GM12878 (cell line): ENCODE measurements at regions not wholly inside any gene's neighbourhood (a gene's known extent, or its start where the extent isn't known, plus 50 kb on each side); places are given as distances from the start of the nearest gene placed in this dataset.

Experiments used
- ATAC-seq: fragments of 200-7000 bp; cut with Tn5 transposase; 3 replicates; pipeline ENCODE4 v1.9.1; 2020; ENCODE audit warnings: mild to moderate bottlenecking, moderate library complexity
- BruUV-seq: library from RNA; stranded (reverse); fragments of 400-500 nt; replicated peaks from 2 replicates; lab custom pipeline; 2021; lab: Mats Ljungman, UMichigan
- CTCF ChIA-PET: fragments of 300-600 bp; sonication (Branson Sonifier 250); formaldehyde crosslinking; extraction: SDS; loops from one replicate; lab custom pipeline; 2021; ENCODE audit warnings: inconsistent platforms; lab: Yijun Ruan, JAX
- POLR2A ChIA-PET: fragments of 350-600 bp; formaldehyde crosslinking; extraction: SDS; loops from one replicate; lab custom pipeline; 2021; ENCODE audit warnings: inconsistent platforms; lab: Charles Lee
- RAD21 ChIA-PET: fragments of 300-600 bp; sonication (Branson Sonifier 250); formaldehyde crosslinking; loops from one replicate; lab custom pipeline; 2023; ENCODE audit warnings: antibody characterized with exemption; ENCODE audit not compliant: unreplicated experiment; lab: Charles Lee
- SMC1A ChIA-PET: fragments of 300-600 bp; sonication (Branson Sonifier 250); formaldehyde crosslinking; loops from one replicate; lab custom pipeline; 2023; ENCODE audit not compliant: unreplicated experiment, uncharacterized antibody; lab: Charles Lee
- DNase-seq: peaks from one replicate; pipeline ENCODE4 v3.0.0-alpha.2; 2011; ENCODE audit warnings: low read depth, low spot score
- FAIRE-seq: peaks from 3 replicates; lab custom pipeline; 2011; peaks lifted over from hg19 to GRCh38; lab: Jason Lieb, UNC
- H2AFZ ChIP-seq: 2 replicates; pipeline ENCODE4 v1.6.0; 2011; ENCODE audit warnings: low read depth, low read length, control low read depth; ENCODE audit not compliant: control insufficient read depth
- H3K27ac ChIP-seq: 2 replicates; pipeline ENCODE4 v1.5.1; 2011; ENCODE audit warnings: control low read depth; ENCODE audit not compliant: control insufficient read depth, insufficient read depth
- H3K27me3 ChIP-seq, 2 experiments: replicated peaks in 1 of 2; 2 replicates each; pipeline versions ENCODE4 v1.6.0 to v1.6.1; 2011; ENCODE audit warnings: low read length in 1 of 2; ENCODE audit not compliant: control insufficient read depth in 2 of 2, insufficient read depth in 2 of 2
- H3K36me3 ChIP-seq, 2 experiments: 2 replicates each; pipeline ENCODE4 v1.5.1; 2011; ENCODE audit warnings: low read length in 1 of 2; ENCODE audit not compliant: control insufficient read depth in 2 of 2, insufficient read depth in 2 of 2
- H3K4me1 ChIP-seq: 2 replicates; pipeline ENCODE4 v1.6.1; 2011; ENCODE audit warnings: mild to moderate bottlenecking, low read length, moderate library complexity, mixed read lengths; ENCODE audit not compliant: control insufficient read depth, insufficient read depth
- H3K4me2 ChIP-seq: 2 replicates; pipeline ENCODE4 v1.6.0; 2011; ENCODE audit warnings: control low read depth; ENCODE audit not compliant: control insufficient read depth, insufficient read depth
- H3K4me3 ChIP-seq: fragments of 200-600 bp; sonication (generic); 2 replicates; pipeline ENCODE4 v1.5.1; 2016
- H3K79me2 ChIP-seq: 2 replicates; pipeline ENCODE4 v1.6.0; 2011; ENCODE audit warnings: low read length; ENCODE audit not compliant: control insufficient read depth, insufficient read depth
- H3K9ac ChIP-seq: 2 replicates; pipeline ENCODE4 v1.8.0; 2011; ENCODE audit warnings: low read length, control low read depth, mixed read lengths; ENCODE audit not compliant: control insufficient read depth, insufficient read depth
- H3K9me3 ChIP-seq: replicated peaks from 3 replicates; pipeline ENCODE4 v1.5.1; 2011; ENCODE audit warnings: mild to moderate bottlenecking, low read length; ENCODE audit not compliant: control insufficient read depth, insufficient read depth
- H4K20me1 ChIP-seq: 2 replicates; pipeline ENCODE4 v1.6.0; 2011; ENCODE audit not compliant: control insufficient read depth, insufficient read depth
- ASH2L ChIP-seq: fragments of 300-600, 200-600 bp; sonication (generic); IDR thresholded peaks from 2 replicates; pipeline ENCODE4 v1.6.1; 2017; ENCODE audit warnings: low read depth, mild to moderate bottlenecking, borderline replicate concordance
- CBX5 ChIP-seq: sonication (generic); IDR thresholded peaks from 2 replicates; pipeline ENCODE4 v1.6.1; 2016; ENCODE audit warnings: low read depth, moderate library complexity, mild to moderate bottlenecking, inconsistent platforms
- EP300 ChIP-seq, 2 experiments: fragments of 150-350 bp in 1 of 2; IDR thresholded peaks; 2 replicates each; pipeline ENCODE4 v1.6.1; 2011 to 2012; ENCODE audit warnings: low read depth in 2 of 2, low read length in 2 of 2, borderline replicate concordance in 1 of 2, improper control_type of control experiment in 1 of 2, inconsistent platforms in 1 of 2; ENCODE audit not compliant: control insufficient read depth in 1 of 2
- ESRRA ChIP-seq: IDR thresholded peaks from 2 replicates; pipeline ENCODE4 v1.6.1; 2012; ENCODE audit warnings: mild to moderate bottlenecking, low read length, improper control_type of control experiment
- FOXK2 ChIP-seq: fragments of 450-650 bp; IDR thresholded peaks from 2 replicates; pipeline ENCODE4 v1.6.1; 2017; ENCODE audit warnings: mild to moderate bottlenecking, moderate library complexity
- FOXM1 ChIP-seq: IDR thresholded peaks from 2 replicates; pipeline ENCODE4 v1.6.1; 2012; ENCODE audit warnings: low read depth, mild to moderate bottlenecking, inconsistent platforms, low read length, moderate library complexity
- GATAD2B ChIP-seq: fragments of 450-650 bp; conservative IDR thresholded peaks from 2 replicates; pipeline ENCODE4 v1.6.1; 2017; ENCODE audit warnings: low read depth, mild to moderate bottlenecking, moderate library complexity
- HDGF ChIP-seq: fragments of 450-650 bp; IDR thresholded peaks from 2 replicates; pipeline ENCODE4 v1.6.1; 2016; ENCODE audit warnings: antibody characterized with exemption
- IKZF2 ChIP-seq, 2 experiments: fragments of 450-650 bp; IDR thresholded peaks; 2 replicates each; pipeline ENCODE4 v1.6.1; 2017; ENCODE audit warnings: mild to moderate bottlenecking in 2 of 2, moderate library complexity in 2 of 2
- JUNB ChIP-seq: IDR thresholded peaks from 2 replicates; pipeline ENCODE4 v1.6.1; 2016; ENCODE audit warnings: antibody characterized with exemption, mild to moderate bottlenecking
- KAT2A ChIP-seq: conservative IDR thresholded peaks from 2 replicates; pipeline ENCODE4 v1.6.1; 2011; ENCODE audit warnings: low read depth, low read length; ENCODE audit not compliant: control insufficient read depth
- KDM1A ChIP-seq: fragments of 200-600 bp; sonication (generic); IDR thresholded peaks from 2 replicates; pipeline ENCODE4 v1.6.1; 2016; ENCODE audit warnings: borderline replicate concordance
- MEF2B ChIP-seq: fragments of 450-650 bp; IDR thresholded peaks from 2 replicates; pipeline ENCODE4 v1.6.1; 2018; ENCODE audit warnings: mild to moderate bottlenecking, moderate library complexity; ENCODE audit not compliant: partially characterized antibody, poor library complexity, severe bottlenecking
- NBN ChIP-seq: fragments of 450-650 bp; IDR thresholded peaks from 2 replicates; pipeline ENCODE4 v1.6.1; 2016
- RELA ChIP-seq: fragments of 450-650 bp; IDR thresholded peaks from 2 replicates; pipeline ENCODE4 v1.8.0; 2014; ENCODE audit warnings: borderline replicate concordance; ENCODE audit not compliant: partially characterized antibody
- RFX5 ChIP-seq: IDR thresholded peaks from 2 replicates; pipeline ENCODE4 v1.6.1; 2011; ENCODE audit warnings: low read depth, low read length, improper control_type of control experiment
- RUNX3 ChIP-seq: IDR thresholded peaks from 2 replicates; pipeline ENCODE4 v1.6.1; 2012; ENCODE audit warnings: low read length, inconsistent platforms
- SUZ12 ChIP-seq: fragments of 200-600 bp; sonication (generic); IDR thresholded peaks from one replicate; pipeline ENCODE4 v1.6.1; 2018; ENCODE audit warnings: antibody characterized with exemption, mild to moderate bottlenecking; ENCODE audit not compliant: unreplicated experiment
- TCF12 ChIP-seq: IDR thresholded peaks from 2 replicates; pipeline ENCODE4 v1.6.1; 2011; ENCODE audit warnings: low read depth, mild to moderate bottlenecking, low read length
- ZNF207 ChIP-seq: fragments of 450-650 bp; IDR thresholded peaks from 2 replicates; pipeline ENCODE4 v1.6.1; 2014; ENCODE audit warnings: antibody characterized with exemption, mild to moderate bottlenecking, borderline replicate concordance
- in situ Hi-C: fragments of 300-500 bp; cut with MboI; formaldehyde crosslinking; loops from 9 replicates; pipeline ENCODE4 v1.14.3; 2018; ENCODE audit warnings: mixed read lengths
- intact Hi-C: fragments of 100-400 bp; cut with micrococcal nuclease; formaldehyde crosslinking; loops from one replicate; pipeline ENCODE4 v1.14.2; 2022; ENCODE audit not compliant: unreplicated experiment
- TF ChIP-seq, protein P1 (sequence below): IDR thresholded peaks from 2 replicates; pipeline ENCODE4 v1.6.1; 2011; ENCODE audit warnings: borderline replicate concordance, low read depth, mild to moderate bottlenecking, moderate library complexity, mixed read lengths, low read length; ENCODE audit not compliant: insufficient read depth; ENCODE audit errors: extremely low read length
- TF ChIP-seq, protein P2 (sequence below): fragments of 450-650 bp; IDR thresholded peaks from 2 replicates; pipeline ENCODE4 v1.6.1; 2017; ENCODE audit warnings: mild to moderate bottlenecking

DNA sequence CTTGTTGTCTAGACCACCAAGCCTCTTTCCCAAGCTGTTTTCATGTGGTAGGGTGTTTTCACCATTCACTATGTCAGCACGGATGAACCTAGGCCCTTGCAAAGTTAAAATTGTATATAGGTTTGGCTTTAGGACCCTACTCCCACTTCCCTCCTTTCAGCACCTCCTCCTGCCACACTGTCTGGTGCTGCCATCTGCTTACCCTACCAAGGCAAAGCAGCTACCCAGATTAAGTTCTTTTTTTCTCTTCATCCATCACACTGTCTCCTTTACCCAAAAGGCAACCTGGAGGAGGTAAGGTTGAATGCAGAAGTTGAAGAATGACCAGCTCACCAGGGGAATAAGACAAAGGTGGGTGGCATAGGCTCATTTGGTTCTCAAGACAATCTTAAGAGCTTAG, 184.0 kb downstream of the CDC5L start (continued):
- TF ChIP-seq ASH2L (no peak), EP300 (IDR thresholded peaks at IDR 0.05; ENCODE audit: borderline replicate concordance in 1 of 2, control insufficient read depth in 1 of 2, low read depth in 2 of 2, low read length in 2 of 2) (no peak), RFX5 (no peak)
- TF ChIP-seq, protein P1, sequence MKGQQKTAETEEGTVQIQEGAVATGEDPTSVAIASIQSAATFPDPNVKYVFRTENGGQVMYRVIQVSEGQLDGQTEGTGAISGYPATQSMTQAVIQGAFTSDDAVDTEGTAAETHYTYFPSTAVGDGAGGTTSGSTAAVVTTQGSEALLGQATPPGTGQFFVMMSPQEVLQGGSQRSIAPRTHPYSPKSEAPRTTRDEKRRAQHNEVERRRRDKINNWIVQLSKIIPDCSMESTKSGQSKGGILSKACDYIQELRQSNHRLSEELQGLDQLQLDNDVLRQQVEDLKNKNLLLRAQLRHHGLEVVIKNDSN: no peak
- TF ChIP-seq, all 136 proteins: peak for 0

DNA sequence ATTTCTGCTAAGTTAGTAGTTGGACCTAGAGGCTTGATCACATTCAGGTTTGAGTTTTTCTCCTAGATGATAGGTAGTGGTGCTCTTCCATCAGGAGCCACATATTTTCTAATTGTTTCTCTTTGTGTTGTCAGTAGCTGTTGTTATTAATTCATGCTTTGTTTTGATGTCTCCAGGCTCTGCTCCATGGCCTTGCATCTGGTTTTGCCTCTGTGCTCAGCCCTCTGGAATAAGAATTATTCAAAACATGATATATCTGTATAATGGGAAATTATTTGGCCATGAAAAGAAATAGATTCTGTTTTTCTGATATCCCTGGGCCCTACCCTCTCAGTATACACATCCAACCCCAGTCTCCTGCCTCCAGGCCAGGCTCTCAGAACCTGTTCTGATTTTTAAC, 184.8 kb downstream of the CDC5L start:
- no peak overlapping the region for H3K9ac ChIP-seq
- H4K20me1 ChIP-seq: no peaks in the 10 kb centered on the region
- H3K9me3 ChIP-seq: no peaks in the 10 kb centered on the region
- no peak for TF ChIP-seq RUNX3
- no peak for TF ChIP-seq GATAD2B
- no peak for TF ChIP-seq KDM1A
- no peak for TF ChIP-seq HDGF
- no peak for TF ChIP-seq MEF2B
- TF ChIP-seq FOXK2: no peak
- no peak for TF ChIP-seq RELA
- TF ChIP-seq, protein P2, sequence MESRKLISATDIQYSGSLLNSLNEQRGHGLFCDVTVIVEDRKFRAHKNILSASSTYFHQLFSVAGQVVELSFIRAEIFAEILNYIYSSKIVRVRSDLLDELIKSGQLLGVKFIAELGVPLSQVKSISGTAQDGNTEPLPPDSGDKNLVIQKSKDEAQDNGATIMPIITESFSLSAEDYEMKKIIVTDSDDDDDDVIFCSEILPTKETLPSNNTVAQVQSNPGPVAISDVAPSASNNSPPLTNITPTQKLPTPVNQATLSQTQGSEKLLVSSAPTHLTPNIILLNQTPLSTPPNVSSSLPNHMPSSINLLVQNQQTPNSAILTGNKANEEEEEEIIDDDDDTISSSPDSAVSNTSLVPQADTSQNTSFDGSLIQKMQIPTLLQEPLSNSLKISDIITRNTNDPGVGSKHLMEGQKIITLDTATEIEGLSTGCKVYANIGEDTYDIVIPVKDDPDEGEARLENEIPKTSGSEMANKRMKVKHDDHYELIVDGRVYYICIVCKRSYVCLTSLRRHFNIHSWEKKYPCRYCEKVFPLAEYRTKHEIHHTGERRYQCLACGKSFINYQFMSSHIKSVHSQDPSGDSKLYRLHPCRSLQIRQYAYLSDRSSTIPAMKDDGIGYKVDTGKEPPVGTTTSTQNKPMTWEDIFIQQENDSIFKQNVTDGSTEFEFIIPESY: no peak
- no peak for TF ChIP-seq KAT2A
- no peak for TF ChIP-seq JUNB
- no peak for TF ChIP-seq TCF12
- TF ChIP-seq SUZ12: no peak
- no peak for TF ChIP-seq FOXM1
- no peak for TF ChIP-seq IKZF2 (IDR thresholded peaks at IDR 0.05)
- TF ChIP-seq ZNF207: no peak
- TF ChIP-seq ESRRA: no peak
- no peak for TF ChIP-seq NBN
- TF ChIP-seq CBX5: no peak
- RAD21 ChIA-PET: no interaction called here
- H3K36me3 ChIP-seq: no peaks in the 10 kb centered on the region
- DNase-seq (no peak), FAIRE-seq (no peak), ATAC-seq (no peak)
- SMC1A ChIA-PET: interaction anchor here (1.9 kb wide), 1 partner anchor 97 kb away, joined by 4 read pairs; no protein-coding TSS in a partner anchor
- no TSS peak for BruUV-seq
- intact Hi-C loops (no loop called here), in situ Hi-C loops (no loop called here)
- 0 out of 4 replicates have a peak, but pooled peaks cover 0 to 2% of the 10 kb centered on the region in 2 experiments for H3K27me3 ChIP-seq
- H3K4me1 ChIP-seq: no peaks in the 10 kb centered on the region
- POLR2A ChIA-PET: no interaction called here
- CTCF ChIA-PET: interaction anchor here (1.3 kb wide), 1 partner anchor 22 kb away, joined by 4 read pairs; no protein-coding TSS in a partner anchor
- no peak overlapping the region for H2AFZ ChIP-seq
- H3K4me2 ChIP-seq: no peak overlapping the region
- no peak overlapping the region for H3K27ac ChIP-seq
- H3K79me2 ChIP-seq: no peaks in the 10 kb centered on the region
- no peak overlapping the region for H3K4me3 ChIP-seq
